Left cardiac atrium (tissue), 4 donors: ENCODE measurements at regions not wholly inside any gene's neighbourhood (a gene's known extent, or its start where the extent isn't known, plus 50 kb on each side); places are given as distances from the start of the nearest gene placed in this dataset.

Source experiments
- ATAC-seq, 2 donors: fragments of 200-7000 bp; cut with Tn5 transposase; one replicate each; pipeline ENCODE4 v1.9.1; 2020; ENCODE audit warnings: mild to moderate bottlenecking in 2 of 2, moderate library complexity in 2 of 2
- DNase-seq: peaks from one replicate; pipeline ENCODE4 v3.0.0-alpha.2; 2020
- intact Hi-C, 2 donors: fragments of 100-400 bp; cut with DNase I; formaldehyde crosslinking; loops; one replicate each; pipeline versions ENCODE4 v1.14.1 to v1.15.1; 2022 to 2023
- donor health status: DM: no; HTN: yes; CAD: no.
- donor health status: DM: no; HTN: yes; CAD: no; lungs with severe emphysema.
- donor health status: DM: yes; HTN: yes; CAD: no.
- donor health status: Dilated cardiomyopathy.

DNA sequence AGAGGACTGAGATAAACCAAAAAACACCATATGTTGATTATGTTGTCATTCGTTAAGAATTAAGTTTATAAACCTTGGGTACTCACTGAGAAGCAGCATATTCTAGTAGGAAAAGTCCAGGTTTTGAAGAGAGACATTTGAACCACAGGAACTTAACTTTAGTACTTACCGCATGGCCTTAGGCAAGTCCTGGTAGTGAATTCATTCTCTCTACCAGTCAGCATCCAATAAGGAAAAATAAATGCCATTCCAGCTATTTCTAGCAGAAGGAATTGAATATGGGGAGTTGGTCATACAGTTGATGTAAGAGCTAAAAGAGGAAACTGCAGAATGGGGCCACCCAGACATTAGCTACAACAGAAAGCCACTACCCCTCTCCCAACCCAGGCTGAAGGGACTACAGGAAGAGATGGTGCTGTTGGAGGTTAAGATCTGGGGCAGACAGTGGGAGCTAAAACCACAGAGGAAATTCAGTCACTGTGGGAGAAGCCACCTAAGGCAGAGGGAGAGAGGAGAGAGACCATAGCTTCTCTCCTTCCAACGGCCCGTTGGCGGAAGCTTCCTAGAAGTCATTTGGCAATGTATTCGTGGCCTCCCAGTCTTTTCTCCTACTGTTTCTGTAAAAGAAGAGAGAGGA lies 133.8 kb upstream of the RARB start:
- ATAC-seq (no peak), DNase-seq (no peak)
- intact Hi-C loops: no loop called here

DNA sequence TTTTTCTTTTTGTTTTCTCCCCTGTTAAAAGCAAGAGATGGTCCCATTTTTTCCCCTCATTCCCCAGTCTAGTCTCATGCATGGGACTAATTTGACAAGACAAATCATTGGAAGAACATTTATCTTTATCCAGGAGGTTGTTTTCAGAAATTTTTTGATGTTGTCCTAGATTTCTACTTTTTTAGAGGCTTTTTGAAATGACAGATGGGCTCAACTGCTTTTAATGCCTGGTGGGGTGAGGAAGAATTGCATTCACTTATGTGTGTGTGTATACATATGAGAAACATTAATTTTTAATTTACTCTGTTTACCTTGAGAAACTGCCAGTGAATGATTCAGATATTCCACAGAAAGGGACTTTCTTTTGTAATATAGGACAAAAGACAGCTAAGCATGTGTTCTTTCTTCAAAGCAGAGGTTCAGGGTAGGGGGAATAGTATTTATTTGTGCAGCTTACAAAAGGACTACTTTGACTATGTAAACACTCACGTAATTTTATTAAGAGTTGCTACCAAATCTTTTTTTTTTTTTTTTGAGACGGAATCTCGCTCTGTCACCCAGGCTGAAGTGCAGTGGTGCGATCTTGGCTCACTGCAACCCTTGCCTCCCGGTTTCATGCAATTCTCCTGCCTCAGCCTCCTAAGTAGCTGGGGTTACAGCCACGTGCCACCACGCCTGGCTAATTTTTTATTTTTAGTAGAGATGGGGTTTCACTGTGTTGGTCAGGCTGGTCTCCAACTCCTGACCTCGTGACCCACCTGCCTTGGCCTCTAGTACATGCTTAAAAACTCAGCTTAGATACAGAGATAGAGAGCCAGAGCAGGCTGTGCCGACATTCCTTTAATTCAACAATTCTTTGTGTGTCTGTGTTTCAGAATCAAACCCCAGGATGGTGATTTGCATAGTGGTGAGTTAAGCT lies 130.1 kb upstream of the RARB start:
- intact Hi-C loops: no loop called here
- DNase-seq (no peak), ATAC-seq (no peak)

GRCh38 chr3:25300141-25300540 lies 127.9 kb upstream of the RARB start:
- intact Hi-C loops: no loop called here

DNA sequence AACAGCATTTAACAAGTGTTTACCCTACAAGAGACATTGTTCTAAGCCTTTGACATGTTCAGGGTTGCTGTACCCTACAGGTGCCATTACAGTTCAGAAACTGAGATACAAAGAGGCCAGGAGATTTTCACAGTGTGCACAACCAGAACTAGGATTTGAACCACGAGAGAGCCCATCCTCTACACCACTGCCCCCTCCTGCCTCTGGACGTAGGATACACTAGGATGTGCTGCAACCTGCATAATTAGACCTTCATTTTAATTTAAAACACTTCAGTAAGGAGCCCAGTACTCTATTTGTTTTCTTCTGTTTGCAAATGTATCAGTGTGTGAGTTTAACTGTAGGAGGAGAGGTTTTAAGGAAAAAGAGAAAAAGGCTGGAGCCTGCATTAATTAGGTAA lies 123.1 kb upstream of the RARB start:
- no peak for DNase-seq
- ATAC-seq: no peak
- intact Hi-C loops: no loop called here

More at GRCh38 chr3:25300141-25300540, 127.9 kb upstream of the RARB start:
- DNase-seq (no peak), ATAC-seq (no peak)

DNA sequence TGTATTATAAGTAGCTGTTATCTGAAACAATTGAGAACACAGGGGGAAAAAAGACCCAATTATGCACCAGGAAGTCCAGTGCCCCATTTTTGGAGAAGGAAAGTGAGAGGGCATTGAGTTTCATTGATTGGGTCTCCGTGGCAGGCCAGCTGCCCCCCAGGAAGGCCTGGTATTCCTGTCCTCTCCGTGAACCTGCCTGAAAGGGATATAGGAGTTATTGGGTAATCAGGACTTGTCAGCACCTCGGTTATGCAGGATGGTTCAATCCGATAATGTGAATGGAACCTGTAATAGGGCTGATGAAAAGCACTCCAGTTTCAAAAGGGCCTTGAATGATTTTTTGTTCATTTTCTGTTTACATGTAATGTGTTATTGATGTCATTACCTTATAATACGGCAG lies 122.0 kb upstream of the RARB start:
- intact Hi-C loops: no loop called here

DNA sequence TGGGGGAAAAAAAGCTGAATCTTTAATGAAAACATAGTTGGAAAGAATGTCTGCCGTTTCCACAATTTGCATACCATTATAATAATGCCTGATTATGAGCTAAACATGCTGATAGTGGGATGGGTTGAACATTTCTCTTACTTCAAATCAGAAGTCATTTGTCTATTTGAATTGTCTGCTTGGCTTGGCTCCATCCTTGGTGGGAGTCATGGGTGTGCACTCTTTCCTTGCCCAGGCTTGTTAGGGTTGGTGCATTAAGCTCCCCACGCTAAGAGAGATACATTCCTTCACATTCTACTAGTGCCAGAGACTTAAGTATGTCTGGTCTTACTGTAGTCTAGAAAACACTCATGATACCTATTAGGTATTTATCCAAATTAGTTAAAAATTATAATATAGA lies 121.4 kb upstream of the RARB start:
- intact Hi-C loops: no loop called here
- DNase-seq (no peak), ATAC-seq (peak in 1 of 2 donors; percentile 21)

More for the DNA sequence above, 122.0 kb upstream of the RARB start:
- ATAC-seq: peak in 1 of 2 donors; percentile 40
- no peak for DNase-seq

DNA sequence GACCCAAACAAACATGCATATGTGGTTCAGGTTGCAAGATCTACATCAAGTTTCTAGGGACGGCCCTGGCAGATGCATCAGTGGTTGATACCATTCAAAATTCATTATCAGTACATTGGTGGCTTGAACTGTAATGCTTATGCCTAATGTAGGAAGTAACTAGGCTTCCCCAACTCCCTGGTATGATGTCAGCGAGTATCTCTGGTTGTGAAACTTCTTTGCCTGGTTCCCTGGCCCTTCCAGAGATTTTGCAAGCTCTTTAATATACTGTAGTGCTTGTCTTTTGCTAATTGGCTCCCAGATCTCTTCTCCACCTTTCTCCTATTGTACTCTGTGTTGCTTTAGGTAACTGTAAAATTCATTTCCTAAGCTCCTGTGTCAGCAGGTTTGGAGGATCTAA lies 114.8 kb upstream of the RARB start:
- intact Hi-C loops: no loop called here
- no peak for ATAC-seq
- DNase-seq: no peak

DNA sequence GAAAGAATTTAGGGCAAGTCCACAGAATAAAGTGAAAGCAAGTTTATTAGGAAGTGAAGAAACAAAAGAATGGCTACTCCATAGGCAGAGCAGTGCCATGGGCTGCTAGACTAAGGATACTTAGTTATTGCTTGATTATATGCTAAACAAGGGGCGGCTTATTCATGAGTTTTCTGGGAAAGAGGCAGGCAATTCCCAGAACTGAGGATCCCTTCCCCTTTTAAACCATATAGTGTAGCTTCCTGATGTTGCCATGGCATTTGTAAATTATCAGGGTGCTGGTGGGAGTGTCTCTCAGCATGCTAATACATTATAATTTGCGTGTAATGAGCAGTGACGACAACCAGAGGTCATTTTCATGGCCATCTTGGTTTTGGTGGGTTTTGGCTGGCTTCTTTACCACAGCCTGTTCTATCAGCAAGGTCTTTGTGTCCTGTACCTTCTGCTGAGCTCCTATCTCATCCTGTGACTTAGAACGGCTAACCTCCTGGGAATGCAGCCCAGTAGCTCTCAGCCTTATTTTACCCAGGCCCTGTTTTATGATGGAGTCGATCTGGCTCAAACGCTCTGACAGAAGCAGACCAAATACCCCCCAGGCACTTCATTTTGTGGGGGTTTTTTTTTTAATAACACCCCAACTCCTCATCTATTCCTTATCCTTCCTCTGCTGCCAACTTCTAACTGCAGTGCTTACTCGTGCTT lies 103.0 kb upstream of the RARB start:
- intact Hi-C loops: no loop called here
- ATAC-seq (peak in 1 of 2 donors; percentile 61), DNase-seq (no peak)

- intact Hi-C loops: no loop called here
- ATAC-seq (no peak), DNase-seq (no peak)
These were observed 92.7 kb upstream of the RARB start for GRCh38 chr3:25335356-25335755.

GRCh38 chr3:25338158-25338725 lies 89.8 kb upstream of the RARB start:
- intact Hi-C loops: no loop called here
- DNase-seq: no peak
- no peak for ATAC-seq

DNA sequence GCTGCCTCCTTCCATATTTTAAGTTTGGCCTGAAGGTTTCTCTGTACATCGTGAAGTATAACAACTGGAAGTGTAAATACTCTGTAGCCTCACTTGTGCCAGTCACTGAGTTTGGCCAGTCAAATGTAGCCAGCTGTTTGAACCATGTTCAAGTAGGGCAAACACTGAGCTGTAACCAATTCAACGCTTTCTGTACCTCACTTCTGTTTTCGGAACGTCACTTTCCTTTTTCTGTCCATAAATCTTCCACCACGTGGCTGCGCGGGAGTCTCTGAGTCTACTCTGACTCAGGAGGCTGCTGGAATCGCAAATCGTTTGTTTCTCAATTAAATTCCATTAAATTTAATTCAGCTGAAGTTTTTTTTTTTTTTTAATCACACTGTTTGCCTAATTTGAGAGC lies 88.8 kb upstream of the RARB start:
- DNase-seq (no peak), ATAC-seq (no peak)
- intact Hi-C loops: no loop called here

- intact Hi-C loops: no loop called here
- DNase-seq (no peak), ATAC-seq (no peak)
These were observed 83.4 kb upstream of the RARB start for GRCh38 chr3:25344670-25345069.

DNA sequence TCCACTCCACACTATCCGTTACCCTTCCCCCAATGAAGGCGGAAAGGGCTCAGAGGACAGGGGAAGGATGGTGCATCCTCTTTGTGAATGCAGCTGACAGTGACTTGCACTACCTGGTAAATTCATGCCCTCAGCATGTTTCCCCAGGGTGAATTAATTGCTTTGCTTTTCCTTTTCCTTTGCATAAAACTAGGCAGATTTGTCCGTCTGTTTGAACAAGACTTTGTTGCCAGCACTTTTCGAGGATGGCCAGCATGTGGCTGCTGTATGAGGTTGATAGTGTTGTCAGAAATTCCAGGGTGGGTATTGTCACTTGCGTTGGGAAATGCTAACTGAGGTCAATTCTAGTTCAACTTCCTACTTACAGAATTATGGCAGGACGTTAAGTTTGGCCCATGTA lies 79.0 kb upstream of the RARB start:
- intact Hi-C loops: no loop called here
- DNase-seq: no peak
- ATAC-seq: no peak

DNA sequence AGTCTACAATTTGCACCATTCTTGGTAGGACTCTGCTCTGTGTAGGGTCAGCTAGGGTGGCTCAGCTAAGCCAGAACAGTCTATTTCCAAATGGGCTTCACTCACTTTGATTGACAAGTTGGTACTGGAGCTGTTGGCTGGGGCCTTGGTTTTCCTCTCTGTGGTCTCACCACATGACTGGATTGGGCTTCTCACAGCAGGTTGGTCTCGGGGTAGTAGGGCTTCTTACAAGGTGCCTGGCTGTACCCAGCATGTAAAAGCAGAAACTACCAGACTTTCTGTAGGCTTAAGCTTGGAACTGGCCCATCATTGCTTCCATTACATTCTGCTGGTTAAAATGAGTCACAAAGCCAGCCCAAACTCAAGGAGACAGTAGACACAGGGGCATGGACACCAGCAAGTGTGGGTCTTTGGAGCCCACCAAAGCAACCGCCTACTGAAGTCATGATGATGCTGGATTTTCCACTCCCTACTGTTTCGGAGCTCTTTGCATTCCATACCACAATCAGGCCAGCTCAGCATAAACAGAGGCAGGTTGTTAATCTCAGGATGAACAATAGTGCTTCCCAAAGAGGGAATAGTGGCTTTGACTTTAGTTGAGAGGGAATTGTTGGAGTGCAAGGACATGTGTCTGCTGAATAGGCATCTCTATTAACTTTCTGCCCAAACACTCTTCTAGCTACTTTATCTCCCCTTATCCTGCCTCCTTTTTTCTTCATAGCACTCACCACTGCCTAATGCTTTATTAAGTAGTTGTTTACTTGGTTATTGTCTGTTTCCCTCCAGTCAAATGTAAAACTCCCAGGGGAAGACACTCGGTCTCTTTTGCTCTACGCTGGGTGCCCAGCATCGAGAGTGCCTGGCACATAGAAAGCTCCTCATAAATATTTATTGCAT lies 78.0 kb upstream of the RARB start:
- intact Hi-C loops: no loop called here
- no peak for ATAC-seq

DNA sequence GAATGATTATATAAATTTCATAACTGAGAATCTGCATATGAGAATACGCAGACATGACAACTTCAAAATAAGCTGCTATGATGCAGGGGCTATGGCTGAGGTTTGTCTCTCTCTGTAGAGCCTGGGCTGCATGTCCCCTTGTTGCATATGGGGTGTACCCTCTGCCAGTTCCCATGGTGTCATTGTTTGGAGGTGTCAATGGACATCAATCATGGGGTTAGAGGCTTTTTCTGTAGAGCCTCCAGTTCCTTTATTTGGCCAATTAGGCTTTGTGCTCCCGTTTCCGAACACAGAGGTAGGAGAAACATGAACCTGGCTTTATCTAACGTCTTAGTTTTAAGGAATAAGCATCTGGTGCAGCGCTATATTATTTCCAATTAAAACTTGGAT lies 77.3 kb upstream of the RARB start:
- ATAC-seq: no peak
- DNase-seq: no peak
- intact Hi-C loops: no loop called here

More for the DNA sequence above, 78.0 kb upstream of the RARB start:
- no peak for DNase-seq

DNA sequence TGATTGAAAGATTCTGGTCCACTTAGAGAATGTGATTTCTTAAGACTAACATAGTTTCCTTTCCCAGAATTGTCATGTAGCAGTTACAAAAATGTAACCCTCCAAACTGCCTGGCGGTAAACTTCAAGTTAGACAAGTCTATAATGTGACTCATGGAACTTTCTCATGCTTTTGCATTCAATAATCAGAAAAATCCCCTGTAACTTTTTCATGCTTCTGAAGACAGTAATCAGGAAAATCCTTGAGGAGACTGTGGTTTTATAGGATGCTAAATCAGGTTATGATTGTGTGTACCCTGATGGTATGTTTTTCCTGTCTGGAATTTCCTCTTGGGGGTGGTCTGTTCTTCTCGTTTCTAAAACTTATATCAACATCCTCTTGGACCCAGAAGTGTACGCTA lies 74.0 kb upstream of the RARB start:
- intact Hi-C loops: no loop called here
- no peak for ATAC-seq
- DNase-seq: no peak

DNA sequence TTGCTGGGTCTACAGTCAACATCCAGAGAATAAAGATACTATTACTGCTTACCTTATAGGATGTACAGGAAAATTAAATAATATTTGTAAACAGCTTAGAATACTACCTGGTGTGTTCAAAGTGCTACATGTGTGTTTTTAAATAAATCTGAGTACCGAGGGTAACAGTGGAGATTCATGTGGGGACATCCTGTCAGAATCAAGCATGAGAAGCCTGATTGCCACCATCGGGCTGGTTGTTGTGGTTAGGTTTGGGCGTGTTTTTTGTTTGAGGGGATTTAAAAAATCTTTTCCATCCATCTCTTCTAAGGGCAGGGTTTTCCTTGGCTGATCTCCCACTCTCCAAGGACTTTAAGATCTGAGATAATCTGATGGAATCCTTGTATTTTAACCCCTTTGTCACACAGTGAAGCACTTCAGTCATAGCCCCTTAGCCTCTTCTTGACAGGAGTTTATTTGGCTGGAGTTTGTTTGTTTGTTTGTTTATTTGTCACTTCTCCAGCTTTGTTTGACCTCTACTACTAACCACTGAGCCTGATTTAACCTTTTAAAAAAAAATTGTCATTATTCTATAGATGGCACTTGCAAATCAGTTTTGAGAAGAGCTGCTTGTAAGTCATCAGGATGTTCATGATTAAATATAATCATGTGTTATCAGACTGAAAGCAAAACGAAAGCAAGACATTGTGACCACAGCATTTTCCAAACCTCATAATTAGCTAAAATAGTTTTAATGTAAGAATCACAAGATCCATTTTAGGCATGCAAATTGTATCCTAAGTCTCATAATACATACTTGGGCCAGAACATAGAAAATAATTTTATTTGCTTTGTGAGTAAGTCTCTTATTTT lies 72.8 kb upstream of the RARB start:
- DNase-seq (no peak), ATAC-seq (no peak)
- intact Hi-C loops: no loop called here

- ATAC-seq: no peak
- no peak for DNase-seq
- intact Hi-C loops: no loop called here
These were observed 72.1 kb upstream of the RARB start for GRCh38 chr3:25355998-25356397.
